GM12875 (cell line): ENCODE measurements at regions not wholly inside any gene's neighbourhood (a gene's known extent, or its start where the extent isn't known, plus 50 kb on each side); places are given as distances from the start of the nearest gene placed in this dataset.

Experiments used
- H3K4me3 ChIP-seq: one replicate; pipeline ENCODE4 v1.5.1; 2011; ENCODE audit warnings: low read depth, low read length, control low read depth
- CTCF ChIP-seq: IDR thresholded peaks from 2 replicates; pipeline ENCODE4 v1.5.1; 2011; ENCODE audit warnings: low read depth, mild to moderate bottlenecking, control low read depth, inconsistent platforms, low read length, moderate library complexity, borderline replicate concordance; ENCODE audit not compliant: insufficient read depth

- H3K4me3 ChIP-seq, result no peak overlapping the region
- TF ChIP-seq CTCF, result no peak
Observed at GRCh38 chr7:136058546-136058945, 81.4 kb upstream of the MTPN start.

GRCh38 chr7:136057509-136057908, 80.3 kb upstream of the MTPN start:
- no peak overlapping the region for H3K4me3 ChIP-seq
- TF ChIP-seq CTCF, result no peak

GRCh38 chr7:136056651-136057231, 79.6 kb upstream of the MTPN start:
- no peak overlapping the region for H3K4me3 ChIP-seq
- no peak for TF ChIP-seq CTCF

- TF ChIP-seq CTCF, result no peak
- H3K4me3 ChIP-seq, result no peak overlapping the region
Observed at GRCh38 chr7:136055266-136055665, 78.1 kb upstream of the MTPN start.

- H3K4me3 ChIP-seq, result no peak overlapping the region
- no peak for TF ChIP-seq CTCF
Observed at GRCh38 chr7:136053689-136054485, 76.7 kb upstream of the MTPN start.

GRCh38 chr7:136051203-136051928, 74.2 kb upstream of the MTPN start:
- no peak overlapping the region for H3K4me3 ChIP-seq
- no peak for TF ChIP-seq CTCF
